Left lung (tissue), 4 donors: ENCODE measurements at regions not wholly inside any gene's neighbourhood (a gene's known extent, or its start where the extent isn't known, plus 50 kb on each side); places are given as distances from the start of the nearest gene placed in this dataset.

Source experiments
- ATAC-seq: fragments of 200-7000 bp; cut with Tn5 transposase; one replicate; pipeline ENCODE4 v1.9.1; 2020; ENCODE audit warnings: moderate library complexity
- DNase-seq, 4 donors: peaks; one replicate each; pipeline ENCODE4 v3.0.0-alpha.2; 2013 to 2020
- H3K27ac ChIP-seq, 2 donors: fragments of 200-600 bp; sonication (generic) in 1 of 2; one replicate each; pipeline versions ENCODE4 v1.5.0 to v1.8.0; 2020 to 2021
- H3K27me3 ChIP-seq, 2 donors: fragments of 200-600 bp; sonication (generic) in 1 of 2; one replicate each; pipeline versions ENCODE4 v1.5.0 to v1.8.0; 2020 to 2021
- H3K36me3 ChIP-seq, 2 donors: fragments of 200-600 bp; sonication (generic) in 1 of 2; one replicate each; pipeline versions ENCODE4 v1.5.0 to v1.8.0; 2020 to 2021
- H3K4me1 ChIP-seq, 2 donors: fragments of 200-600 bp; one replicate each; pipeline ENCODE4 v1.8.0; 2021
- H3K4me3 ChIP-seq, 2 donors: fragments of 200-600 bp; sonication (generic) in 1 of 2; one replicate each; pipeline versions ENCODE4 v1.5.0 to v1.8.0; 2020 to 2021; ENCODE audit warnings: mild to moderate bottlenecking in 1 of 2
- H3K9me3 ChIP-seq, 2 donors: fragments of 200-600 bp; sonication (generic) in 1 of 2; one replicate each; pipeline versions ENCODE4 v1.5.0 to v1.8.0; 2020 to 2021
- CTCF ChIP-seq, 2 donors: fragments of 200-600 bp; sonication (generic) in 1 of 2; IDR thresholded peaks; one replicate each; pipeline versions ENCODE4 v1.5.0 to v1.8.0; 2021; ENCODE audit warnings: antibody characterized with exemption in 2 of 2
- intact Hi-C, 2 donors: fragments of 100-400 bp; cut with DNase I; formaldehyde crosslinking; loops; one replicate each; pipeline versions ENCODE4 v1.11.2 to v1.14.2; 2022
- donor health status: DM: no; HTN: yes; CAD: no.
- donor health status: DM: no; HTN: no; CAD: no.

GRCh38 chr4:78691334-78691754, 84.8 kb upstream of the BMP2K start:
- no peak overlapping the region for H3K4me3 ChIP-seq
- H3K36me3 ChIP-seq: no peaks in the 10 kb centered on the region
- ATAC-seq: no peak
- DNase-seq: no peak
- no peaks in the 10 kb centered on the region for H3K4me1 ChIP-seq
- TF ChIP-seq CTCF (IDR thresholded peaks at IDR 0.05): no peak
- no peak overlapping the region for H3K27ac ChIP-seq
- H3K9me3 ChIP-seq: no peaks in the 10 kb centered on the region
- intact Hi-C loops: no loop called here
- H3K27me3 ChIP-seq: no peaks in the 10 kb centered on the region

DNA sequence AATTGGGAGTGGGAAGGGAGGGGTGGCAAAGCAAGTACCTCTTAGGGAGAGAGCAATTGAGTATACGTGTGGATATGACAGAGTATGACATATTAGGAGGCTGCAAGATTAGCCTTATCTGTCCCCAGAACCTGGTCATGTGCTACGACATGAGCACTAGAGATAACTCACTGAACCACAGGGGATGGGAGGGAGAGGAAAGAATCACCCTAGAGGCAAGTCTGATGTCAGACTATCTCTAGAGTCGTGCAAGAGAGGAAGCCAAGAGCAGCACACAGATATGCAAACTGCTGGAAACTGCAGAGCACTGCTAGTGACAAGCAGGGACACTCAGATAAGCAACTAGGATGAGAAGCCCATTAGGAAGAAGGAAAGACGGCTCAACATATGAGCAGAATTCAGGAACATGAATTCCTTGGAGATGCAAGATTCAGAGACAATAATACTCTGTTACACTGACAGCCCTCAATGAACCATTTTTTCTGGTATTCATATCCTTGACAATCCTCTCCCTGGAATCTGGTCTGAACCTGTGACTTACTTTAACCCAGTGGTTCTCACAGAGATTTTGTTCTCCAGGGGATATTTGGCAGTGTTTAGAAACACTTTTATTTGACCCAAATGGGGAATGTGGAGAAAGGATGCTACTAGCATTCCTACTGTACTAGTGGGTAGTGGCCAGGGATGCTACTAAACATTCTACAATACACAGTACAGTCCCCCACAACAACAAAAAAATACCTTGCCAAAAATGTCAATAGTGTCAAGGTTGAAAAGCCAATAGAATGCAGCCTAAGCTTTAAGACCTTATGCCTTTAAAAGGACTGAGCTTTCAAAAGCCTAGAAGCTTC, 84.0 kb upstream of the BMP2K start:
- TF ChIP-seq CTCF (IDR thresholded peaks at IDR 0.05): no peak
- H3K27me3 ChIP-seq: no peaks in the 10 kb centered on the region
- H3K27ac ChIP-seq: no peak overlapping the region
- DNase-seq: no peak
- no peaks in the 10 kb centered on the region for H3K9me3 ChIP-seq
- intact Hi-C loops: no loop called here
- no peak overlapping the region for H3K4me3 ChIP-seq
- H3K4me1 ChIP-seq: no peaks in the 10 kb centered on the region
- H3K36me3 ChIP-seq: no peaks in the 10 kb centered on the region
- peak; percentile 34 for ATAC-seq

DNA sequence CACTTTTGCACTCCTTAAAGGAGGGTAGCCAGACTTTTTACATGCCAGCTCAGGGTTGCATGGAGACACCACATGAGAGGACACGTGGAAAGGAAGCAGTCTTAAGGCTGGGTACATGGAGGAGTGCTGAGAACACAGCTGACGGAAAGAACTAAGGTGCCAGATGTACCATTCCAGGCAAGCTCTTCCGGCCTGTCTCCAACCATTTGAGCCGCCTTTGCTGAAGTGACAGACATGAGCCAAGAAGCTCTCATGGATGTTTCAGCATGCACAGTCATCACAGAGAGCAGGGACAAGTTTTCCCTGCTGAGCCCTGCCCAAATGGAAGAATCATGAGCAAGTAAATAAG, 83.4 kb upstream of the BMP2K start:
- Histone ChIP-seq H3K4me1 (no peaks in the 10 kb centered on the region), H3K4me3 (no peak overlapping the region), H3K36me3 (no peaks in the 10 kb centered on the region), H3K27ac (no peak overlapping the region), H3K27me3 (no peaks in the 10 kb centered on the region), H3K9me3 (no peaks in the 10 kb centered on the region)
- DNase-seq: no peak
- intact Hi-C loops: no loop called here
- ATAC-seq: no peak
- TF ChIP-seq CTCF (IDR thresholded peaks at IDR 0.05): no peak

- Histone ChIP-seq H3K4me1 (no peaks in the 10 kb centered on the region), H3K9me3 (no peaks in the 10 kb centered on the region), H3K27ac (no peak overlapping the region), H3K27me3 (no peaks in the 10 kb centered on the region), H3K4me3 (no peak overlapping the region), H3K36me3 (no peaks in the 10 kb centered on the region)
- peak; percentile 59 for ATAC-seq
- TF ChIP-seq CTCF (IDR thresholded peaks at IDR 0.05): no peak
- DNase-seq: no peak
- intact Hi-C loops: no loop called here
These were observed 82.2 kb upstream of the BMP2K start for GRCh38 chr4:78693777-78694456.

GRCh38 chr4:78694457-78694787, 81.7 kb upstream of the BMP2K start:
- no peaks in the 10 kb centered on the region for H3K27me3 ChIP-seq
- DNase-seq (no peak), ATAC-seq (no peak)
- intact Hi-C loops: no loop called here
- no peaks in the 10 kb centered on the region for H3K4me1 ChIP-seq
- H3K36me3 ChIP-seq: no peaks in the 10 kb centered on the region
- H3K4me3 ChIP-seq: no peak overlapping the region
- H3K9me3 ChIP-seq: no peaks in the 10 kb centered on the region
- no peak overlapping the region for H3K27ac ChIP-seq
- TF ChIP-seq CTCF (IDR thresholded peaks at IDR 0.05): no peak
